B cell (primary cell): ENCODE measurements at regions not wholly inside any gene's neighbourhood (a gene's known extent, or its start where the extent isn't known, plus 50 kb on each side); places are given as distances from the start of the nearest gene placed in this dataset.

ENCODE experiments used
- ATAC-seq: fragments of 200-7000 bp; cut with Tn5 transposase; one replicate; pipeline ENCODE4 v1.10.0; 2021; ENCODE audit warnings: low read depth, mild to moderate bottlenecking, moderate number of reproducible peaks, moderate library complexity
- CTCF ChIA-PET: fragments of 350-600 bp; sonication (Branson Sonifier 250); formaldehyde crosslinking; loops from one replicate; lab custom pipeline; 2021; ENCODE audit warnings: antibody characterized with exemption, inconsistent platforms; lab: Charles Lee
- POLR2A ChIA-PET: fragments of 350-600 bp; sonication (Branson Sonifier 250); formaldehyde crosslinking; loops from one replicate; lab custom pipeline; 2021; ENCODE audit warnings: antibody characterized with exemption; lab: Charles Lee
- DNase-seq: peaks from one replicate; pipeline ENCODE4 v3.0.0; 2013
- H2AFZ ChIP-seq: 2 replicates; pipeline ENCODE4 v1.6.1; 2012; ENCODE audit warnings: mild to moderate bottlenecking, low read depth, low read length; ENCODE audit not compliant: insufficient read depth, poor library complexity, severe bottlenecking
- H3K27ac ChIP-seq, 2 donors: 1 replicate in 1 of 2; 2 replicates in 1 of 2; pipeline ENCODE4 v1.5.1; 2012 to 2013; ENCODE audit warnings: low read length in 2 of 2, mild to moderate bottlenecking in 2 of 2, moderate library complexity in 1 of 2
- H3K27me3 ChIP-seq, 4 experiments: fragments of 200-600 bp in 1 of 4; sonication (generic) in 1 of 4; replicated peaks in 1 of 4; 1 replicate in 2 of 4; 2 replicates in 2 of 4; pipeline versions ENCODE4 v1.6.1 to v1.7.0; 2013 to 2016; ENCODE audit warnings: low read length in 3 of 4, mild to moderate bottlenecking in 2 of 4, mixed read lengths in 1 of 4, moderate library complexity in 1 of 4; ENCODE audit not compliant: insufficient read depth in 4 of 4, control insufficient read depth in 3 of 4; ENCODE audit errors: control extremely low read depth in 1 of 4
- H3K36me3 ChIP-seq, 2 experiments: replicated peaks in 1 of 2; 1 replicate in 1 of 2; 2 replicates in 1 of 2; pipeline versions ENCODE4 v1.6.1 to v1.7.1; 2013; ENCODE audit warnings: low read length in 1 of 2; ENCODE audit not compliant: insufficient read depth in 2 of 2, control insufficient read depth in 1 of 2; ENCODE audit errors: control extremely low read depth in 1 of 2, extremely low read depth in 1 of 2
- H3K4me1 ChIP-seq, 2 donors: fragments of 200-600 bp in 1 of 2; sonication (generic) in 1 of 2; 1 replicate in 1 of 2; 2 replicates in 1 of 2; pipeline versions ENCODE4 v1.5.1 to v1.6.1; 2013 to 2017; ENCODE audit warnings: low read length in 2 of 2; ENCODE audit not compliant: control insufficient read depth in 2 of 2, insufficient read depth in 2 of 2
- H3K4me2 ChIP-seq: replicated peaks from 2 replicates; pipeline ENCODE3; 2012; ENCODE audit warnings: mild to moderate bottlenecking, low read depth, low read length; ENCODE audit not compliant: poor library complexity, severe bottlenecking
- H3K4me3 ChIP-seq, 5 experiments: fragments of 200-600 bp in 1 of 5; sonication (generic) in 1 of 5; 1 replicate in 3 of 5; 2 replicates in 2 of 5; pipeline versions ENCODE4 v1.5.1 to v1.7.0; 2011 to 2016; ENCODE audit warnings: low read length in 4 of 5, mild to moderate bottlenecking in 4 of 5, low read depth in 2 of 5, control low read depth in 1 of 5, moderate library complexity in 1 of 5; ENCODE audit not compliant: insufficient read depth in 1 of 5; ENCODE audit errors: control extremely low read depth in 1 of 5, extremely low read depth in 1 of 5
- H3K79me2 ChIP-seq: fragments of 200-600 bp; sonication (generic); one replicate; pipeline ENCODE4 v1.6.0; 2016; ENCODE audit warnings: low read length; ENCODE audit not compliant: control insufficient read depth, insufficient read depth
- H3K9ac ChIP-seq: fragments of 200-600 bp; sonication (generic); 2 replicates; pipeline ENCODE4 v1.6.1; 2017; ENCODE audit warnings: mild to moderate bottlenecking, low read length, moderate library complexity
- H3K9me3 ChIP-seq, 3 donors: one replicate each; pipeline versions ENCODE4 v1.6.1 to v1.7.1; 2013; ENCODE audit warnings: low read length in 2 of 3; ENCODE audit not compliant: control insufficient read depth in 2 of 3, insufficient read depth in 1 of 3; ENCODE audit errors: control extremely low read depth in 1 of 3
- H4K20me1 ChIP-seq: 2 replicates; pipeline ENCODE4 v1.6.0; 2012; ENCODE audit warnings: mild to moderate bottlenecking, low read length; ENCODE audit not compliant: insufficient read depth, control insufficient read depth, poor library complexity, severe bottlenecking
- H3K27ac Mint-ChIP-seq: one replicate; pipeline ENCODE4 v1.8.0; 2021; ENCODE audit warnings: mixed read lengths
- H3K27me3 Mint-ChIP-seq: one replicate; pipeline ENCODE4 v1.8.0; 2021; ENCODE audit warnings: mixed read lengths
- H3K4me1 Mint-ChIP-seq: one replicate; pipeline ENCODE4 v1.8.0; 2021; ENCODE audit warnings: mixed read lengths
- H3K4me3 Mint-ChIP-seq: one replicate; pipeline ENCODE4 v1.8.0; 2021; ENCODE audit warnings: mixed read lengths
- H3K9me3 Mint-ChIP-seq: one replicate; pipeline ENCODE4 v1.8.0; 2022; ENCODE audit warnings: mixed read lengths; ENCODE audit not compliant: insufficient read depth
- EZH2 ChIP-seq: IDR thresholded peaks from 2 replicates; pipeline ENCODE4 v1.6.1; 2012; ENCODE audit warnings: borderline replicate concordance, low read depth, mild to moderate bottlenecking, moderate library complexity, low read length; ENCODE audit not compliant: insufficient read depth, poor library complexity, severe bottlenecking
- WGBS: methylation state at CpG from one replicate; pipeline ENCODE4 v1.1.5; 2013; ENCODE audit warnings: missing lambda C conversion rate; ENCODE audit not compliant: insufficient coverage; 5-methylcytosine and 5-hydroxymethylcytosine counted together
- intact Hi-C: fragments of 100-400 bp; cut with micrococcal nuclease; formaldehyde crosslinking; loops from one replicate; pipeline ENCODE4 v1.10.0; 2022
- TF ChIP-seq, protein P1 (sequence below): fragments of 200-600 bp; IDR thresholded peaks from one replicate; pipeline ENCODE4 v1.8.0; 2022; ENCODE audit warnings: antibody characterized with exemption, mild to moderate bottlenecking

DNA sequence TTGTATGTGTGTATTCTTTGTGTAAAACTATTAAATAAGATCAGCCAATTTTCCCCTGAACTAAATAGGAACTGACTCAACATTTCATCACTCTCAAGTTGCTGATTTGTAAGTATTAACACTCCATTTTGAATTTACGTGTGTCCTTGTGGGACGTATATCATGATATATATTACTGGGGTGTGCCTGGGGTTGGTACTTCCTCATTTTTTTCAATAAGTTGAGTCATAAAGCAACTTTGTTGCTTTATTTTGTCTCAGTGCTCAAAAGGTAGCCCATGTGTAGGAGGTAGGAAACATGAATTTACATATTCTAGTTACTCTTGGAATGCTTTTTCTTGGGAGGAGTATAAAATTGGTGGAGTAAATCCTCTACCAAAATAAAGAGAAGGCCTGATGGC lies 193.9 kb upstream of the RAG2 start:
- ATAC-seq (no peak), DNase-seq (no peak)
- no CpG with 5 or more reads among the region's 2 CpGs for WGBS
- peaks cover 18% of the 10 kb centered on the region for H3K27me3 Mint-ChIP-seq
- H3K27ac Mint-ChIP-seq: no peak overlapping the region
- intact Hi-C loops: no loop called here
- Histone ChIP-seq H3K27ac (no peak overlapping the region), H4K20me1 (no peaks in the 10 kb centered on the region), H3K79me2 (no peaks in the 10 kb centered on the region), H3K9ac (no peak overlapping the region), H3K27me3 (peaks cover 0 to 4% (median 0%) of the 10 kb centered on the region in 4 experiments), H3K9me3 (peaks cover 0 to 1% (median 0%) of the 10 kb centered on the region in 3 donors), H3K4me3 (no peak overlapping the region), H3K36me3 (no peaks in the 10 kb centered on the region), H3K4me2 (no peak overlapping the region), H2AFZ (no peak overlapping the region), H3K4me1 (no peaks in the 10 kb centered on the region)
- no peaks in the 10 kb centered on the region for H3K9me3 Mint-ChIP-seq
- H3K4me3 Mint-ChIP-seq: no peak overlapping the region
- ChIA-PET CTCF (interaction anchor here (0.6 kb wide), 1 partner anchor 971 kb away, joined by 5 read pairs; no protein-coding TSS in a partner anchor), POLR2A (no interaction called here)
- TF ChIP-seq, protein P1, sequence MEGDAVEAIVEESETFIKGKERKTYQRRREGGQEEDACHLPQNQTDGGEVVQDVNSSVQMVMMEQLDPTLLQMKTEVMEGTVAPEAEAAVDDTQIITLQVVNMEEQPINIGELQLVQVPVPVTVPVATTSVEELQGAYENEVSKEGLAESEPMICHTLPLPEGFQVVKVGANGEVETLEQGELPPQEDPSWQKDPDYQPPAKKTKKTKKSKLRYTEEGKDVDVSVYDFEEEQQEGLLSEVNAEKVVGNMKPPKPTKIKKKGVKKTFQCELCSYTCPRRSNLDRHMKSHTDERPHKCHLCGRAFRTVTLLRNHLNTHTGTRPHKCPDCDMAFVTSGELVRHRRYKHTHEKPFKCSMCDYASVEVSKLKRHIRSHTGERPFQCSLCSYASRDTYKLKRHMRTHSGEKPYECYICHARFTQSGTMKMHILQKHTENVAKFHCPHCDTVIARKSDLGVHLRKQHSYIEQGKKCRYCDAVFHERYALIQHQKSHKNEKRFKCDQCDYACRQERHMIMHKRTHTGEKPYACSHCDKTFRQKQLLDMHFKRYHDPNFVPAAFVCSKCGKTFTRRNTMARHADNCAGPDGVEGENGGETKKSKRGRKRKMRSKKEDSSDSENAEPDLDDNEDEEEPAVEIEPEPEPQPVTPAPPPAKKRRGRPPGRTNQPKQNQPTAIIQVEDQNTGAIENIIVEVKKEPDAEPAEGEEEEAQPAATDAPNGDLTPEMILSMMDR: no peak
- no peaks in the 10 kb centered on the region for H3K4me1 Mint-ChIP-seq

DNA sequence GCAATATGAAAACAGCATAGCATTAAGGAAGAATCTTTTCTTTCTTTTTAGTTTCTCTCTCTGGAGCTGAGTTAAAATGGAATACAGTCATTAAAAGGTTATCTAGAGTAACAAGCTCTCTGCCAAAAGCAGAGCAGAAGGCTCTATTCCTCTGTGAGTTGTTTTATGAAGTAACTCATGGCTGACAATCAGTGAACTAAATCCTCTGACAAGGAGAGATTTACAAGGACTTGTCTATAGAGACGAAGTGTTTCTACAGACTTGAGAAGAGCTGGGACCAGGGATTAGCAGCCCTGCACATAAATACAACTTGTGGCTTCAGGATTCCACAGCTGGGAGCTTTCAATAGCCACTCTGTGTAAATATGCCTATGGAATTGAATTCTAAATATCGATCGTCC lies 192.5 kb upstream of the RAG2 start:
- ChIA-PET POLR2A (no interaction called here), CTCF (no interaction called here)
- Histone ChIP-seq H4K20me1 (no peaks in the 10 kb centered on the region), H3K4me3 (no peak overlapping the region), H3K79me2 (no peaks in the 10 kb centered on the region), H3K4me1 (no peaks in the 10 kb centered on the region), H3K4me2 (no peak overlapping the region), H3K27ac (no peak overlapping the region), H2AFZ (no peak overlapping the region), H3K9me3 (peaks cover 0 to 3% (median 0%) of the 10 kb centered on the region in 3 donors), H3K9ac (no peak overlapping the region), H3K27me3 (peaks cover 0 to 4% (median 0%) of the 10 kb centered on the region in 4 experiments), H3K36me3 (no peaks in the 10 kb centered on the region)
- peaks cover 21% of the 10 kb centered on the region for H3K27me3 Mint-ChIP-seq
- 93% methylated on average over 3 of the region's 3 CpGs for WGBS
- intact Hi-C loops: no loop called here
- no peak overlapping the region for H3K27ac Mint-ChIP-seq
- TF ChIP-seq, protein P1: no peak
- no peak for TF ChIP-seq EZH2
- no peaks in the 10 kb centered on the region for H3K4me1 Mint-ChIP-seq
- H3K9me3 Mint-ChIP-seq: no peaks in the 10 kb centered on the region
- no peak for ATAC-seq
- DNase-seq: no peak
- H3K4me3 Mint-ChIP-seq: no peak overlapping the region
